ENCODE measurements at regions not wholly inside any gene's neighbourhood (a gene's known extent, or its start where the extent isn't known, plus 50 kb on each side); places are given as distances from the start of the nearest gene placed in this dataset.

GRCh38 chr6:81925201-81925600, 172.7 kb upstream of the TENT5A start:
- TF ChIP-seq CTCF (IDR thresholded peaks at IDR 0.05): no peak
- no peak for TF ChIP-seq ESRRA (CRISPR knock-in tag; IDR thresholded peaks at IDR 0.05; ENCODE audit: borderline replicate concordance)
- TF ChIP-seq ZNF317 (CRISPR knock-in tag; IDR thresholded peaks at IDR 0.05; ENCODE audit: borderline replicate concordance, low read depth): no peak

Measured in WTC11 (cell line).